HG02885 (cell line): ENCODE measurements at regions not wholly inside any gene's neighbourhood (a gene's known extent, or its start where the extent isn't known, plus 50 kb on each side); places are given as distances from the start of the nearest gene placed in this dataset.
"Not testable (repeated sequence)": the region's sequence is repeated elsewhere in the genome, so short reads cannot be mapped to it uniquely, and the experiment has no call there.

Experiments used
- ATAC-seq: cut with Tn5 transposase; IDR thresholded peaks from one replicate; pipeline ENCODE4 v1.9.1; 2021; ENCODE audit warnings: mild to moderate bottlenecking; ENCODE audit not compliant: unreplicated experiment, poor library complexity

GRCh38 chr4:115452229-115452628 is 338.8 kb upstream of the NDST4 start:
- ATAC-seq = not testable (repeated sequence)

DNA sequence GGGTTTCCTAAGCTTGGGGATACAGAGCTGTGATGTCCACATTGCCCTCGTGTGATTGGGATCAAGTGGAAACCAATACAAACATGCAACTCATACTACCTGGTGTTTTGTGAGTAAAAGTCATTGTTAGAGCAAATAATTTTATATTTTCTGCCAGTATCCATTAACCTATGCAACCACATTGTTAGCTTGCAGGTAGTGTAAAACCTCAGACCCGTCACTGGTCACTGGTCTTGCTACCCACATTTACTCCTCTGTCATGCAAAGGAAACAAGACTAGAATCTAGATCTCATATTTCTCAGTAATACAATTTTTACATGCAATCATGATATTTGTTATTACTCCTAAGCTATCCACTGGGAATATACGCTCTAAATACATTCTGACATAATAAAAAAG is 324.3 kb upstream of the NDST4 start:
- ATAC-seq = no peak

- ATAC-seq = no peak
Measured at GRCh38 chr4:115433491-115433890, 320.1 kb upstream of the NDST4 start.

DNA sequence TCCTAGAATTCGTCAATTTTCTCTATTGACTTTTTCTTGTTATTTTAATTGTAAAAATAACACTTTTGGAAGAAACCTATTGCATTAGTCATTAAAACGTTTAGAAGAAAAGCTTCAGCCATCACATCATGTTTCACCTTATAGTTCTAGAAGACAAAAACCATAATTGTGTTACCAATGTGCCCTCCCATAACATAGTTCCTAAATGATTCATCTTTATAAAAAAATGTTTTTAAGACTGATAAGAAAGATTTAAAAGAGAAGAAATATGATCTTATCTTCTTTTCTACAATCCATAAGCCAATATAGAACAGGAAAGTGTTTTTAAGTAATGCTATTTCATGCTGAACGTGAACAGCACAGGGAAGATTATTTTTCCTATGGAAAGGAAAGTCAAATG is 316.6 kb upstream of the NDST4 start:
- no peak for ATAC-seq

GRCh38 chr4:115428455-115428854 is 315.0 kb upstream of the NDST4 start:
- ATAC-seq = no peak

- ATAC-seq = no peak
Measured at GRCh38 chr4:115424852-115425251, 311.4 kb upstream of the NDST4 start.

GRCh38 chr4:115418635-115419396 is 305.4 kb upstream of the NDST4 start:
- ATAC-seq = no peak

DNA sequence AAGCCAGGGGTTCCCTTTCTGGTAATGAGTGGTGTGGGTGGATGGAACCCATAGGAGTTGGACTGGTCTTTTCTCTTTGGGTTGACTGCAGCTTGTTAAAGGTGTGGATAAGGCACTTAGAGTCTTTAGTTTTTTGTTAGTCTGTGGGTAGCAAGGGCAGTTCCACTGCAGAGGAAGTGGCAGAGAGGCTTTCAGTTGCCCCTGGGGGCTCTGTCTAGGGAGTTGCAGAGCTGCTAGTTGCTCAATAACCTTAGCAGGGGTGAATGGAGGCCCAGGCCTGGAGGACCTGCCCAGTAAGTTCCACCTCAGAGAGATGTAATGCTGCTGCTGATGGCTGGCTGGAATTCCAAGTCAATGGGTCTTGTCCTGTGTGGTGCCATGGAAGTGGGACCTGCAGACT is 282.6 kb upstream of the NDST4 start:
- no peak for ATAC-seq

DNA sequence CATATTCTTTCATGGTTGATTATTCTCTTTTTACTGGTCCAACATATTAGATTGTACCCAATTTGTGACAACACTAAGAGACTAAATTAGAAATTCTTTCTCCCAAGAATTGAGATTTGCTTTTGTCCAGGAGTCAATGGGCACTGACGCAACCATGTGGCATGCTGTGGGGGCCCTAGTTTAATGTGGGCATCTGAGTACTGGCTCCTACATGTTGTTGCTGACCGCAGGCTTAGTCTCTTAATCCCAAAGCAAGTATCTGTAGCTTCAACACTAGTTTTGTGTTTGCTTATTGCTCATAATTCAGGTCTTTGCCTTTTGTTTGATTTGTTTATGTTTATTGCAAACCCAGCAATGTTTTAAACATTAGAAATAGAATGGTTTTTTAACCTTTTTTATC is 263.4 kb upstream of the NDST4 start:
- ATAC-seq = no peak

DNA sequence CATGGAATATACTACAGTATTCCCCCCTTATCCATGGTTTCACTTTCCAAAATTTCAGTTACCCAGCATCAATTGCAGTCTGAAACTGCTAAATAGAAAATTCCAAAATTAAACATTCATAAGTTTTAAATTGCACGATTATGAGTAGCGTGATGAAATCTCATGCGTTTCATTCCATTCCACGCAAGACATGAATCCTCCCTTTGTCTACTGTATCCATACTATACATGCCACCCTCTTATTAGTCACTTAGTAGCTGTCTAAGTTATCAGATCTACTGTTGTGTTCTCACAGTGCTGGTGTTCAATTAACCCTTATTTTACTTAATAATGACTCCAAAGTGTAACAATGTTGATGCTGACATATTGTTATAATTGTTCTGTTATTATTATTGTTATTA is 261.2 kb upstream of the NDST4 start:
- ATAC-seq = no peak

DNA sequence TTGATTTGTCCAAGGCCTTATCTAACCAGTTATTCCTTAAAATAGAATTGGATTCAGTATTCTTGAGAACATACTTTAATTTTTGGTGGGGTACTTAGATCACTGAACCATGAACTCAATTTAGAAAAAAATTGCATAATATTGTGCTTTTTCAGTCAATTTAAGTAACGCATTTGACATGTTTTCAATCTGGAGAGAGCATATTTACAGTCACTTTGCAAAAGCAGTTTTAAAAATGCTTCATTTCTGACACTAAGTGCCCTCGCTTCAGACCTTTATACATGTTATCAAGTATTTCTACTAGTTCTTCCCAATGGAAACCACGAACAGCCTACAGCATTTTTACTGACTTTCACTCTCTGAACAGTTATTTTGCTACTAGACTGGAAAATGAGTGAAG is 257.1 kb upstream of the NDST4 start:
- no peak for ATAC-seq

- ATAC-seq = no peak
Measured at GRCh38 chr4:115370012-115370411, 256.6 kb upstream of the NDST4 start.

DNA sequence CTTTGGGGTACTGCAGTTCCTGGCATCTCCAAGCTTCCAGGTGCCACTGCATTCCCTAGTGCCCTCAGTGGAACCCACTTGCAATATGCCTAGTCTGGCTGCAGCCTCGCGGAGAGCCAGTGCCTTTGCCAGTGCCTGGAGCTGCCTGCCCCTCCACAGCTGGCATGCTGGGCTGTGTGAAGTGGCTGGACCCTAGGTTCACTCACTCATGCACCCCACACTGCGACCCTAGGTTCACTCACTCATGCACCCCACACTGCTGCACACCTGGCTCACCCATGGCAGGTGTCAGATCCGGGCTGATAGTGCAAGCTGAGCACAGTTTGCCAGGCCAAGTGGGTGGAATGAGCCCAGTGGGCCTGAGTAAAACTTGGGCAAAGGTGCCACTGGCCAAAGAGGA is 253.0 kb upstream of the NDST4 start:
- ATAC-seq = no peak

DNA sequence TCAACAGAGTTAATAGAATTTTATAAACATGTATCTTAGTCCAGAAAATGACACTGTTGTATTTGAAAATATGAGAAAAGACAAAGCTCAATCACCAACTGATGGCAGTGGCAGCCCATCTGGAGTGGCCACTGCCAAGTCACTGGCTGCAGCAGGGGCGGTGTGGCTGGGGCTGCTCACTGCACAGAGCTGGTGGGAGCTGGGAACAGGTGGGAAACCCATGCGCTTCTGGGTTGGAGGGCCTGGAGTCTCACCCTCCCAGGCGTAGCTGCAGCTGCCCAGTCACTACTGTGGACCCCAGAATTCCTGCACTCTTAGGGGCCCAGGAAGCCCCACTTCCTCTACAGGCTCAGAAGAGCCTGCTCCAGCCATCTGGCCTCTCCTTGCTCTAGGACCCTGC is 251.8 kb upstream of the NDST4 start:
- no peak for ATAC-seq

- ATAC-seq = no peak
Measured at GRCh38 chr4:115361781-115362180, 248.4 kb upstream of the NDST4 start.

- ATAC-seq = no peak
Measured at GRCh38 chr4:115360431-115360830, 247.0 kb upstream of the NDST4 start.

- no peak for ATAC-seq
Measured at GRCh38 chr4:115357776-115358175, 244.4 kb upstream of the NDST4 start.

- no peak for ATAC-seq
Measured at GRCh38 chr4:115356176-115356575, 242.8 kb upstream of the NDST4 start.

- ATAC-seq = no peak
Measured at GRCh38 chr4:115355329-115355728, 241.9 kb upstream of the NDST4 start.

DNA sequence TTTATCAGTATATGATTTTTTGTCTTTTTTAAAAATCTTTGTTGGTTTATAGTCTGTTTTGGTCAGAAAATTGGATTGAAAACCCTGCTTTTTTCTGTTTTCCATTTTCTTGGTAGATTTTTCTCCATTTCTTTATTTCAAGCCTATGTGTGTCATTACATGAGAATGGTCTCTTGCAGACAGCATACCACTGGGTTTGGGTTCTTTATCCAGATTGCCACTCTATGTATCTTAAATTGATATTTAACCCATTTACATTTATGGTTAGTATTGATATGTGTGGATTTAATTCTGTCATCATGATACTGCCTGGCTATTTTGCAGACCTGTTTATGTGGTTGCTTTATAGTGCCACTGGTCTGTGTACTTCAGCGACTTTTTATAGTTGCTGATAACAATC is 239.9 kb upstream of the NDST4 start:
- ATAC-seq = no peak

DNA sequence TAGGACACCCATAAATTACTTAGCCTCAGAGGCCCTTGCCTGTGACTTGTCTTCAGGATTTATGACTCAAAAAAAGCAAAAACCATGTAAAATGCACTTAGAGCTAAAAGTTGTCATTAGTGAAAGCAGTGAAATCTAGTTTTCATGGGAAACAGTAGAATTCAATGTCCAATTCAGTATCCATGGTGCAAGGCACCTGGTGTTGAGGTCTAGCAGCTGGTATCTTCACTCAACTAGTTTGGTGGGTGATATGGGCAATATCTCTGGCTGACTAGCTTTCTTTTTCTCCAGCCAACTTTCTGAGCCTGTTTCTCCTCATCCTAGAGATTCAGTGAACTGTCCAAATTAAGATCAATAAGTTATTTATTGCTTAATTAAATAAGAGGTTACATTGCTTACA is 229.8 kb upstream of the NDST4 start:
- no peak for ATAC-seq

DNA sequence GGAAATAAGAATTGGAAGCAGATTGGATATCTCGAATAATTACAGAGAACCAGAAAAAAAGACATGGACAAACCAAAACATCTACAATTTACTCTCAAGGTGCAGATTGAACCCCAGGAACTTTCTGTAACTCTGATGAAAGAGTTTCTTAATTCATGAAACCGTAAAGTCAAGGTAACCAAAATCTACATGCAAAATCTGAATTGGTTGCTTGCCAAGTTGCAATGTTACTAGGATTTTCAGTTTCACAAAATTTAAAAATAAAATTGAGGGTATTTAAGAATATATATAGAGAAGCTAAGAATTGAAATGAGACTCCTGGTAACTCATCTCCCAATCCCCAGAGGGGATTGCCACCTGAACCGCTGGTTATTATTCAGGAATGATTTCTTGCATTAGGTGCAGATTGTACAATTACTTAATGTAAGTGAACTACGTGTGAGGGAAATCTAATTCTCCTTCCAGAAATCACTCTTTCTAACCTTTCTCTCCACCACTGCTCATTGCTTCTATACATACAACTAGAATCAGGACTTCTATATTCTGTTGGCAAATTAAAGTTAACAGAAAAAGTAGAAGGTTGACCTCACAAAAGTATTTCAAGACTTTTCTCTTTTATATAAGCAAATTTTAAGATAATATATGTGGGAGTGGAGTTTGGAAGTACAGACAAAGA is 221.5 kb upstream of the NDST4 start:
- ATAC-seq = peak; percentile 74
